Erythroblast (primary cell): ENCODE measurements at regions not wholly inside any gene's neighbourhood (a gene's known extent, or its start where the extent isn't known, plus 50 kb on each side); places are given as distances from the start of the nearest gene placed in this dataset.

ENCODE experiments used
- GATA1 ChIP-seq: IDR thresholded peaks from 2 replicates; pipeline ENCODE4 v1.6.1; 2011; ENCODE audit warnings: low read depth, mild to moderate bottlenecking, control low read depth, low read length, moderate library complexity
- POLR2A ChIP-seq: IDR thresholded peaks from 2 replicates; pipeline ENCODE4 v1.6.1; 2011; ENCODE audit warnings: mild to moderate bottlenecking, low read length

DNA sequence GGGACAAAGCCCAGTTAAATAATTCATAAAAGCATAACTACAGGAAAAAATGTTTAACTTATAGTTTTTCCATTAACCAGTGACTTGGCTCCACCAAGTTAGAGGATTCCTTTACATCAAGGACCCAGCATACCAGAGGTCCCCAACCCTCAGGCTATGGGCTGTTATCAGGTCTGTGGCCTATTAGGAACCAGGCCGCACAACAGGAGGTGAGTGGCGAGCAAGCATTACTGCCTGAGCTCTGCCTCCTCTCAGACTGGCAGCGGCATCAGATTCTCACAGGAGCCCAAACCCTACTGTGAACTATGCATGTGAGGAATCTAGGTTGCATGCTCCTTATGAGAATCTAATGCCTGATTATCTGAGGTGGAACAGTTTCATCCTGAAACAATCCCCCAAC, 303.1 kb downstream of the ELAVL2 start:
- TF ChIP-seq POLR2A (no peak), GATA1 (no peak)
